GM13976 (cell line): ENCODE measurements at regions not wholly inside any gene's neighbourhood (a gene's known extent, or its start where the extent isn't known, plus 50 kb on each side); places are given as distances from the start of the nearest gene placed in this dataset.

ENCODE experiments used
- DNase-seq: peaks from one replicate; pipeline ENCODE4 v3.0.0; 2012; ENCODE audit warnings: low spot score
- CTCF ChIP-seq: IDR thresholded peaks from 2 replicates; pipeline ENCODE4 v1.5.1; 2012; ENCODE audit warnings: borderline replicate concordance, mild to moderate bottlenecking; ENCODE audit not compliant: insufficient read depth; ENCODE audit errors: extremely low read depth, missing control alignments, control extremely low read depth
- in situ Hi-C: fragments of 300-500 bp; cut with MboI; formaldehyde crosslinking; loops from one replicate; pipeline ENCODE4 v1.12.0; 2022; ENCODE audit warnings: low sequenced_read_pairs, mixed read lengths, inconsistent platforms; ENCODE audit not compliant: unreplicated experiment

GRCh38 chr17:14596224-14596623 lies 295.3 kb downstream of the HS3ST3B1 start:
- DNase-seq = no peak
- TF ChIP-seq CTCF = no peak
- in situ Hi-C loops = no loop called here

GRCh38 chr17:14595656-14596055 lies 294.8 kb downstream of the HS3ST3B1 start:
- in situ Hi-C loops = no loop called here
- TF ChIP-seq CTCF = no peak
- no peak for DNase-seq

- no peak for DNase-seq
- TF ChIP-seq CTCF = no peak
- in situ Hi-C loops = no loop called here
Observed at GRCh38 chr17:14594690-14595089, 293.8 kb downstream of the HS3ST3B1 start.

- DNase-seq = no peak
- no peak for TF ChIP-seq CTCF
- in situ Hi-C loops = no loop called here
Observed at GRCh38 chr17:14593956-14594355, 293.1 kb downstream of the HS3ST3B1 start.

GRCh38 chr17:14590459-14591250 lies 289.8 kb downstream of the HS3ST3B1 start:
- DNase-seq = no peak
- no peak for TF ChIP-seq CTCF
- in situ Hi-C loops = no loop called here

GRCh38 chr17:14585099-14585498 lies 284.2 kb downstream of the HS3ST3B1 start:
- TF ChIP-seq CTCF = no peak
- DNase-seq = no peak
- in situ Hi-C loops = no loop called here
